ENCODE measurements at regions not wholly inside any gene's neighbourhood (a gene's known extent, or its start where the extent isn't known, plus 50 kb on each side); places are given as distances from the start of the nearest gene placed in this dataset.

DNA sequence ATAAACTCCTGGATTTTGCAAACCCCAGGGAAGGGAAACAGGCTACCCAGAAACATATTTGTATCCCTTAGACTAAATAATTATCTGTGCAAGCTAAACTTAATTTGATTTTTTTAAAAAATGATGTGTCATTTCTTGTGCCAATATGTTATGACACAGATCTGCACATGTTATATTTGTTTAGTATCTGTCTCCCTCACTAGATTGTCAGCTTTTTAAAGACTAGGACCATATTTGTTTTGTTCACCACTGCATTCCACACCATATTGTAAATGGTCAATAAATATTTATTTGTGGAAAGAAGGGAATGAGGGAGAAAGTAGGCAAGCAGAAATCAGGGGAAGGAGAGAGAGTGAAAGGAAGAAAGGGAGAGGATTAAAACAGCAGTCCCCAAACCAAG, 143.3 kb upstream of the TNPO1 start:
- H3K27ac ChIP-seq (replicated peaks): no peak overlapping the region
- H3K4me1 ChIP-seq: no peaks in the 10 kb centered on the region
- intact Hi-C loops (cut with micrococcal nuclease): no loop called here
- H3K27me3 ChIP-seq (ENCODE audit: low read depth): no peaks in the 10 kb centered on the region
- DNase-seq: no peak
- no peaks in the 10 kb centered on the region for H3K36me3 ChIP-seq
- TF ChIP-seq, protein P1, sequence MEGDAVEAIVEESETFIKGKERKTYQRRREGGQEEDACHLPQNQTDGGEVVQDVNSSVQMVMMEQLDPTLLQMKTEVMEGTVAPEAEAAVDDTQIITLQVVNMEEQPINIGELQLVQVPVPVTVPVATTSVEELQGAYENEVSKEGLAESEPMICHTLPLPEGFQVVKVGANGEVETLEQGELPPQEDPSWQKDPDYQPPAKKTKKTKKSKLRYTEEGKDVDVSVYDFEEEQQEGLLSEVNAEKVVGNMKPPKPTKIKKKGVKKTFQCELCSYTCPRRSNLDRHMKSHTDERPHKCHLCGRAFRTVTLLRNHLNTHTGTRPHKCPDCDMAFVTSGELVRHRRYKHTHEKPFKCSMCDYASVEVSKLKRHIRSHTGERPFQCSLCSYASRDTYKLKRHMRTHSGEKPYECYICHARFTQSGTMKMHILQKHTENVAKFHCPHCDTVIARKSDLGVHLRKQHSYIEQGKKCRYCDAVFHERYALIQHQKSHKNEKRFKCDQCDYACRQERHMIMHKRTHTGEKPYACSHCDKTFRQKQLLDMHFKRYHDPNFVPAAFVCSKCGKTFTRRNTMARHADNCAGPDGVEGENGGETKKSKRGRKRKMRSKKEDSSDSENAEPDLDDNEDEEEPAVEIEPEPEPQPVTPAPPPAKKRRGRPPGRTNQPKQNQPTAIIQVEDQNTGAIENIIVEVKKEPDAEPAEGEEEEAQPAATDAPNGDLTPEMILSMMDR (IDR thresholded peaks at IDR 0.05; ENCODE audit: borderline replicate concordance): no peak
- peaks cover 14% of the 10 kb centered on the region for H3K9me3 ChIP-seq (replicated peaks)
- H3K4me3 ChIP-seq: no peak overlapping the region

DNA sequence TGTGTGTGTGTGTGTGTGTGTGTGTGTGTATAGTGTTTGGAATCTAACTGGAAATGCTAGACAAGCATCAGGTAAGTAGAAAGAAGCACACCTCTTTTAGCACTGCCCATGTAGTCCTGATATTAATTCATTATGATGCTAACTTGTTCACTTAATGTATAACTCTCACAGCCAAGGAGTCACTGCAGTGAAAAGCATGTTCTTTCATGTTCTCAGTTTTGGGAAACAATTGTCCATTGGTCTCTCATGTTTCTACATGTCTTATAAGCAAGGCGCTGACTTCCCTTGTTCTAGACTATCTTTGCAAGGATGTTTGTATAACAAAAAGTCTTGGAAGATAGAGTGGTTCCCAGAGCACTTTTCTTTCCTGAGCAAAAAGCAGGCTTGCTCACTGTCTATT, 148.8 kb upstream of the TNPO1 start:
- peaks cover 22% of the 10 kb centered on the region for H3K27me3 ChIP-seq (ENCODE audit: low read depth)
- no peaks in the 10 kb centered on the region for H3K9me3 ChIP-seq (replicated peaks)
- no peak overlapping the region for H3K27ac ChIP-seq (replicated peaks)
- H3K4me1 ChIP-seq: no peaks in the 10 kb centered on the region
- intact Hi-C loops (cut with micrococcal nuclease): no loop called here
- no peaks in the 10 kb centered on the region for H3K36me3 ChIP-seq
- DNase-seq: no peak
- no peak overlapping the region for H3K4me3 ChIP-seq
- TF ChIP-seq, protein P1 (IDR thresholded peaks at IDR 0.05; ENCODE audit: borderline replicate concordance): no peak

- TF ChIP-seq, protein P1 (IDR thresholded peaks at IDR 0.05; ENCODE audit: borderline replicate concordance): no peak
- DNase-seq: no peak
- Histone ChIP-seq H3K27me3 (ENCODE audit: low read depth) (peaks cover 22% of the 10 kb centered on the region), H3K27ac (replicated peaks) (no peak overlapping the region), H3K4me3 (no peak overlapping the region), H3K4me1 (no peaks in the 10 kb centered on the region), H3K36me3 (no peaks in the 10 kb centered on the region), H3K9me3 (replicated peaks) (no peaks in the 10 kb centered on the region)
- intact Hi-C loops (cut with micrococcal nuclease): no loop called here
Observed at GRCh38 chr5:72662936-72663335, 153.5 kb upstream of the TNPO1 start.

- H3K36me3 ChIP-seq: no peaks in the 10 kb centered on the region
- DNase-seq: no peak
- no peak overlapping the region for H3K4me3 ChIP-seq
- TF ChIP-seq, protein P1 (IDR thresholded peaks at IDR 0.05; ENCODE audit: borderline replicate concordance): no peak
- peaks cover 22% of the 10 kb centered on the region for H3K27me3 ChIP-seq (ENCODE audit: low read depth)
- intact Hi-C loops (cut with micrococcal nuclease): no loop called here
- no peaks in the 10 kb centered on the region for H3K4me1 ChIP-seq
- no peaks in the 10 kb centered on the region for H3K9me3 ChIP-seq (replicated peaks)
- no peak overlapping the region for H3K27ac ChIP-seq (replicated peaks)
Observed at GRCh38 chr5:72662305-72662704, 154.2 kb upstream of the TNPO1 start.

DNA sequence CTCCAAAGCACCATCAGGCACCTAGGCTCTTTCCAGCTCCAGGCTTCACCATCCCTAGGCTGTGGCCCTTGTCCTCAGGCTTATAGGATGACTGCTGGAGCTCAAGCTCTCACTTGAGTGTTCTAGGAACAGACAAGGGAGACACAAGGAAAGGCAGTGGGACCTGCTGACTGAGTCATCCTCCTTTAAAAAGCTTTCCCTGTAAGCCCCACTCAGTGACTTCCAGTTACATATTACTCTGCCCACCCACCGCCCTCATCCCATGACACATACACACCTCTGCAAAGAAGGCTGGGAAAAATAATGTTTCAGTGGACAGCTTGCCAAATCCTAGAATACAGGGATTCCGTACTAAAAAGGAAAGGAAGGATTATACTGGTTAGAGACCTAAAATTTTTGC, 154.2 kb upstream of the ZNF366 start:
- TF ChIP-seq, protein P1 (IDR thresholded peaks at IDR 0.05; ENCODE audit: borderline replicate concordance): no peak
- intact Hi-C loops (cut with micrococcal nuclease): no loop called here
- Histone ChIP-seq H3K27me3 (ENCODE audit: low read depth) (peaks cover 22% of the 10 kb centered on the region), H3K4me1 (no peaks in the 10 kb centered on the region), H3K9me3 (replicated peaks) (no peaks in the 10 kb centered on the region), H3K36me3 (no peaks in the 10 kb centered on the region), H3K4me3 (no peak overlapping the region), H3K27ac (replicated peaks) (no peak overlapping the region)
- no peak for DNase-seq

- intact Hi-C loops (cut with micrococcal nuclease): no loop called here
- H3K4me1 ChIP-seq: no peaks in the 10 kb centered on the region
- no peaks in the 10 kb centered on the region for H3K36me3 ChIP-seq
- H3K27ac ChIP-seq (replicated peaks): no peak overlapping the region
- TF ChIP-seq, protein P1 (IDR thresholded peaks at IDR 0.05; ENCODE audit: borderline replicate concordance): no peak
- no peaks in the 10 kb centered on the region for H3K9me3 ChIP-seq (replicated peaks)
- peaks cover 17% of the 10 kb centered on the region for H3K27me3 ChIP-seq (ENCODE audit: low read depth)
- no peak overlapping the region for H3K4me3 ChIP-seq
- DNase-seq: no peak
Observed at GRCh38 chr5:72659726-72660125, 152.5 kb upstream of the ZNF366 start.
